GM18868 (cell line): ENCODE measurements at regions not wholly inside any gene's neighbourhood (a gene's known extent, or its start where the extent isn't known, plus 50 kb on each side); places are given as distances from the start of the nearest gene placed in this dataset.
"Not testable (repeated sequence)": the region's sequence is repeated elsewhere in the genome, so short reads cannot be mapped to it uniquely, and the experiment has no call there.

Source experiments
- ATAC-seq: cut with Tn5 transposase; IDR thresholded peaks from one replicate; pipeline ENCODE4 v1.9.1; 2021; ENCODE audit warnings: mild to moderate bottlenecking, moderate library complexity; ENCODE audit not compliant: unreplicated experiment

GRCh38 chr3:65005486-65005885 is 317.7 kb upstream of the ADAMTS9 start:
- no peak for ATAC-seq

DNA sequence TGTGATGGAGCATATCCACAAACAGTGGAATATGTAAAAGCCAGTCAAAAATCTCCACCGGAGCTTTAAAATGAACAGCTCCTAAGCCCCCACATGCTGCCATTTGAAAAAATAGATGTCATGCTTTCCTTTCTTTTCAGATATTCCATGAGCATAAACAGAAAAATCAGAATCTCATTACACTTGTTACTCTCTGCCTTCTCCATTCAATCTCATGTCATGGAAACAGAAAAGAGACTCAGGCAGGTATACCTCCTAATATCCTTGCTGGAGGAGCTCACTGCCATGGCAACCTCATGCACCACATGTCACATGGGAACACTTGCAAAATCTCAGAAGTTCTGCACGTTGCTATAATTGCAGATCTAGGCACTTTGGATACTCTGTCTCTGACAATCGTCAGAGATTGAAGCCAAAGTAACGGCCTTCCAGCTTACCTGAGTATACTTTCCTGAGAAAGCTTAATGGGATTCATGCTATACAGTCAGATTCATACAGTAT is 317.0 kb upstream of the ADAMTS9 start:
- ATAC-seq: no peak

DNA sequence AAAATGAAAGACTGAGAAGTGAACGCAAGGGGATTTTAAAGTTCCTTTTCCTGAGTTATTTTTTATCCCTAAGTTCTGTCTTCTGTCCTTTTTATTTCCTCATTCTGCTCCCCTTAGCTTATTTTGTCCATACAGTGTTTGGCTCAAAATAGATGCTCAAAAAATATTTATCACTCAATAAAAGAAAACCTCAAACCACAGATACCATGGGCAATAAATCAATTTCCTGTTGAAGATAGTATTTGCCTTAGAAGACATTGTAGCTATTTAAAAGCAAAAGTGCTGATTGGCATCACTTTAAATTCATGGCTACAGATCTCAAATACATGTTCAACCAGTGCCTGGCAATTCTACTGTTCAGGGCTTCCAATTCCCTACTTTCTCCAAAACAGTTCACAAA is 316.5 kb upstream of the ADAMTS9 start:
- ATAC-seq: no peak

DNA sequence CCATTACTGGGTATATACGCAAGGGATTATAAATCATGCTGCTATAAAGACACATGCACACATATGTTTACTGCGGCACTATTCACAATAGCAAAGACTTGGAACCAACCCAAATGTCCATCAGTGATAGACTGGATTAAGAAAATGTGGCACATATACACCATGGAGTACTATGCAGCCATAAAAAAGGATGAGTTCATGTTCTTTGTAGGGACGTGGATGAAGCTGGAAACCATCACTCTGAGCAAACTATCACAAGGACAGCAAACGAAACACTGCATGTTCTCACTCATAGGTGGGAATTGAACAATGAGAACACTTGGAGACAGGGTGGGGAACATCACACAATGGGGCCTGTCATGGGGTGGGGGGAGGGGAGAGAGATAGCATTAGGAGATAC is 313.3 kb upstream of the ADAMTS9 start:
- not testable (repeated sequence) for ATAC-seq

DNA sequence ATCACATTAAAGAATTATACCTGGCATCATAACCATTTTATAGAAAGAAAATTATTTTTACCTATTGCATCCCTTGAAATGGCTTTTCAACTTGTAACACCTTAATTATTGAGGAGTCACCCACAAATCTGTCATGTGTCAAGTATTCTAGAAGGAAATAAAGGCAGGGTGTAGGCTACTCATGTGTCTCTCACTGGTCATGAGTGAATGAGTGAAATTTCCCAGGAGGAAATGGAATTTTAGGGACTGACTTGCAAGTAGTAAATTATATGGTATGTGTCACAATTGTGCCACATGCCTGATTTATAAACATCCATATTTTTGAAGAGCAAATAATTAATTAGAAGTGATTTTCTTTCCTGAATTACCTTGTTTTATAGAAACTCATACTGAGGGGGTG is 310.5 kb upstream of the ADAMTS9 start:
- no peak for ATAC-seq

DNA sequence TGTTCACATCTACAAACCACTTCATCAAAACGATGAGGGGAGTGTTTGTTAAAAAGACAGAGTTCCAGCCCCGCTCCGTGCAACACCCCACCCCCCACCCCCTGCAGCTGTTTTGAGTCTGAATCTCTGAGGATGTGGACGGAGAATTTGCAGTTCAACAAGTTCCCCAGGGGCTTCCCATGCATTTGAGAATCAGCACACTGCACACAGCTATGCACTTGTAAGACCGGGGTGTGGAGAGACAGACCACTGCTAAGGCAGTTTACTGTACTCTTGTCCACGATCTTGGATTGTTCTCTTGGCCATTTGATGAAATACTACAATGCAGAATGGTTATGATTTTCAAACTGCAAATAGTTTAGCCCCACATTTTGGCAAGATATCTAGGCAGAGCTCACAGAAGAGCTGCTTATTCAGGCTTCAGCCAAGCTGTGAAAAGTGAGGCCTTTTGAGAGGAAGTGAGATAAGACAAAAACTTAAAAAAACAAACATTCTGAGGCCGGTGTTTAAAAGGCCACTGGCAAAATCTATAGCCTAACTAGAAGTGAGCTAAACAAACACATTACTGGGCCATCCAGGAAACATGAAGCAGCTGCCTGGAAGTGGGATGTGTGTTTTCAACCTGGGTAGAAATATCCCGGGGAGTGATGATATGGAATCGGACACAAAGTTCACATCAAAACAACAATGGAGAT is 308.2 kb upstream of the ADAMTS9 start:
- peak; percentile 84 for ATAC-seq

DNA sequence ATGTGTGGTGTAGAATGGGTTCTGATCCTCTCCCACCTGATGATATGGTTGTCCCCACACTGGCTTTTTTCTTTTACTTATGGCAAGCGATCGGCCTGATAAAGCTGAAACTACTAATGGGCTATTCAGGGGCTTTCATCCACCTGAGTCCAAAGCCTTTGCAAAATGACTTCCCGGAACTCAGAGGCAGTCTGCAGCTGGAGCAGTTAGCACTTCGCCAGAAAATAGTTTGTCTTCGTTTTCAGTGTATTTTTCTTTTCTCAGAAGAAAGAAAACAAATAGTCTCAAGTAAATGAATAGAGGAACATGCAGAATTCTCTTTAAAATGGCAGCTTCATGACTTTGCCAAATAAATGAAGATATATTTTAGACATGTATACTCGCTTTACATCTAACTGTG is 306.0 kb upstream of the ADAMTS9 start:
- no peak for ATAC-seq

DNA sequence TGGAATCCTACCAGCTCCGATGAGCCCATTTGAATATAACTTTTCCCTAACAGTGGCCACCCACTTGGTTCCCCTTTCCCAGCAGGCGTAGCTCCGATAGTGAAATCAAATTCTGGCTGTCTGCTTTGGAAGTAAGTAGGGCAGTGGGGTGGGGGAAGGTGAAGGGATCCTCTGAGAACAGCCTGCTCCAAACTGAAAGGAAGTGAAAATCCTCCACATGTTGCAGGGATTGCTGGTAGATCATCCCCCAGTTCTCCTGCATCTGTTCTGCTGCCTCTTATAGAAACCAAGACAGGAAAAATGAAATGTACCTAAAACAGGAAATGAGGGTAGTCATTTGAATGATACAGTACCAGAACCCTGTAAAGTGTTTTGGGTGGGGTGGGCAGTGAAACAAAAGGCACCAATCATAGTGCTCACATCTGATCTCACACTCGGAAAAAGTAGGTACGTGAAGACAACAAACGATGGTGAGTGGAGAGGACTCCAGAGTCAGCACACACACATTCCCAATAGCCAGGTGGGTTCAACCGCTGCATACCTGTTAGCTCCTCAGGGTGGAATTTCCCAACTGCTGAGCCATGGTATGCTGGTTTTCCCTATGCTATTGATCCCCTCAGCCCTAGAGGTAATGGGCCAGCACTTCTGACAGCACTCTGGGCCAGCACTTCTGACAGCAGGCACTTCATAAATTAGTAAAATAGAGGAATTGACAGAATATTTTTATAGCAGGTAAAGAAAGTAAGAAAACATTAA is 304.9 kb upstream of the ADAMTS9 start:
- no peak for ATAC-seq

DNA sequence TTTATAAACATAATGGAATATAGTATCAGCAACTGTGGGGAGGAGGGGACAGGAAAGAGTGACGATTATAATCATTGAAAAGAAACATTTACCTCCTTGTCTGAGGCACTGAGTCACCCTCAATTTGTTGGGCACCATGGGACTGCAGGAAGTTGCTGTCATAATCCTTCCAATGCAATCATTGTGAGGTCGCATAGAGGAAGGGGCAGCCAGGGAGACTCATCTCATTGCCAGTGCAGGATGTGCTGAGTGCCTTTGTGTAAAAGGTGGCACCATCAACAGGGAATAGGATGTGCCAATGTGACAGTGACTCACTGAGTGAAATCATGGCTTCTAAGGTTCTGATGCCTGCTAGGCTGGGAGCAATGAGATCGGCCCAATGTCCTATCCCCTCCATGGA is 300.4 kb upstream of the ADAMTS9 start:
- ATAC-seq: no peak

DNA sequence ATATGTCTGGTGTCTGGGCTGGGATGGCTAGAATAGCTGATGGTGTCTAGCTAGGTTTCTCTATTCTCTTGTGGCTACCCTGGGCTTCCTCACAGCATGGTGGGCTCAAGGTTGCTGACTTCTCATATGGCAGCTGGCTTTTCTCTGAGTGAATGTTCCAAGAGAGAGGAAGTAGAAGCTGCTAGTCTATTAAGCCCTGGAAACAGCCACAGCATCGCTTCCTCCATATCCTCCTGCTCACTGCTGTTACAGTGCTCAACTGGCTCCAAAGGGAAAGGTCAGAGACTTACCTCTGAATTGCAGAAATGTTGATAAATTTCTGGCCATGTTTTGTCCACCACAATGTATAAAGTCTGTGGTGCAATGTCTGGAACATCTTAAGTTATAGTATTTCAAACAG is 299.9 kb upstream of the ADAMTS9 start:
- no peak for ATAC-seq

- ATAC-seq: no peak
These were observed 297.3 kb upstream of the ADAMTS9 start for GRCh38 chr3:64985072-64985471.

DNA sequence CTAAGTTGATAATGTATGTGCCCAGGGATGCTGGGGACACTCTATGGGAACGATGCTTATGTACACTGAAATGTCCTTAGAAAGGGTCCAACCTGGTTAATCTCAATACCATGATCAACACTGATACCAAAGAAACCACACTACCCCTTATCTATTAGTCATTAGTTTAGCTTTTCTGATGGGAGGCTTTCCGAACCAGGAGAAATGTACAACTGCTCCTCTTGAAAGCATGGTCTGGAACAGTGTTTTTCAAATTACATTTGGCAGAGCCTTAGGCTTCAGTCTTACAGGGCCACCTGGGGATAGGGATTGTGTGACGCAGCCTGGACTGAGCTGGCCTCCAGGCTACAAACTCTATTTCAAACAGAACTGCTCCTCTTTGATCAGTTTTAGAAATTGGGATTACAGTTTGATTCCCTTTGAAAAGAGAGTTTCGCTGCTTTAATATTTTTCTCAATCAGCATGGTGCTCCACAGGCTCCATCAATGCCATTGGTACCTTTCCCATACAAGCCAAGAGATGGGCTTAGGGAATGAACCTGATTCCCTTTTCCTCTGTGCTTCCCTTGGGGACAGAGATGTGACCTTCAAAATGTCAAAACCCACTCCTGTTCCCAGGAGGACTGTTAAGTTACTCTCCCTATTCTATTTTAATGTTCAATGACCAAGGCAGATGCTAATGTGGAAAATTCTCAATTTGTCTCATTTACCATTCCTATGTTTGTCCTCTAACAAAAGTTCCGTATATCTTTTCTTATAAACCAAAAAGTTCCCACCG is 296.0 kb upstream of the ADAMTS9 start:
- ATAC-seq: no peak

GRCh38 chr3:64977308-64978100 is 289.7 kb upstream of the ADAMTS9 start:
- ATAC-seq: no peak

GRCh38 chr3:64976456-64976855 is 288.7 kb upstream of the ADAMTS9 start:
- no peak for ATAC-seq

DNA sequence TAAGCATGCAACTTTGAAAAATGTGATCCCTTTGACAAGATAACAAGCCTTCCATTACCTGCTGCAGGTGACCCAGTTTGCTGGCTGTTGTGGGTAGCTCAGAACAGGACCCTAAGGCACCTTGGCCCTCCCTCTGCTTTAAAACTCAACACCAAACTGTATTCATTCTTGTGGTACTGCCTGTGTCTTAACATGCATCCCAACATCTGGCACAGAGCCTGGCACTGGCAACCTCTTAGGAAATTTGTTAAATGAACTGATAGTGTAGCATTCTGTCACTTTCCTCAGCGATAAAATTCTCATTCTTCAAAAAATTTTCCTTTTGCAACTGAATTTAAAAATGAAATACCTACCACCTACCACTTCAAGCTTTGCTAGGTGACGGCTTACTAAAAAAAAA is 287.3 kb upstream of the ADAMTS9 start:
- no peak for ATAC-seq

- no peak for ATAC-seq
These were observed 286.6 kb upstream of the ADAMTS9 start for GRCh38 chr3:64974401-64974800.

DNA sequence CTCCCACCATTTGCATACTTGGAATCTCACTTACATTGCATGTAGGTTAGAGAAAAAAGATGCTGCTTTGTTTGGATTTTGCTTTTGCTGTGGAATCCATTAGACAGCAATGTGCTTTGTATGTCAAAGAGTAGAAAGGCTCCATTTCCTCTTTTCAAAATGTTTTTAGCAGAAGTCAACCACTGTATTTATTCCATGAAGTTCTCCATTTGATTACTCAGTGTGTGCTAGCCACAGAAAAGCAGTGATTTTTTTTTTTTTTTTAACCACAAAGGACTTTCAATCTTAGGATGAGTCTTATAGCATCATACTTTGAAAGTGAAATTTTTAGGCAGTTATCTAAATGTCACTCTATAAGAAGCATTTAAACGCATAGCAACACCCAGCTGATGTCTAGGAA is 285.0 kb upstream of the ADAMTS9 start:
- ATAC-seq: peak; percentile 84

DNA sequence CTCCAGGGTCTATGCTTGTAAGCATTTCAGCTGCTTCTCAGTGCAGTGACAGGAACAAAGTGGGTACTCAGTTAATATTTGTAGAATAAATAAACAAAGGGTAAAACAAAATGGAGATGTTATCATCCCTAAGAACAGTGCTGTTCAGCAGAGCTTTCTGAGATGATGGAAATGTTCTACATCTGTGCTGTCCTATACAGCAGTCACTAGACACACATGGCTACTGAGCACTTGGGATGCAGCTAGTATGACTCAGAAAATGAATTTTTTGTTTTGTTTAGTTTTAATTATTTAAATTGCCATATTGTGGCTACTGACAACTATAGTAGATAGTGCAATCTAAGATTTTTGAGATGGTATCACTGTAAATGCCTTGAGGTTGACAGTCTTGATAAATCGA is 283.8 kb upstream of the ADAMTS9 start:
- no peak for ATAC-seq

- no peak for ATAC-seq
These were observed 282.8 kb upstream of the ADAMTS9 start for GRCh38 chr3:64970634-64971033.

GRCh38 chr3:64961301-64961700 is 273.5 kb upstream of the ADAMTS9 start:
- ATAC-seq: no peak
